Neural crest cell (in vitro differentiated cells): ENCODE measurements at regions not wholly inside any gene's neighbourhood (a gene's known extent, or its start where the extent isn't known, plus 50 kb on each side); places are given as distances from the start of the nearest gene placed in this dataset.

ENCODE experiments used
- DNase-seq: peaks from one replicate; pipeline ENCODE4 v3.0.0; 2021; ENCODE audit warnings: low read depth, mixed read lengths, low spot score
- H3K27ac Mint-ChIP-seq: one replicate; pipeline ENCODE4 v1.8.0; 2021; ENCODE audit warnings: mild to moderate bottlenecking, mixed read lengths; ENCODE audit not compliant: unreplicated experiment
- H3K27me3 Mint-ChIP-seq: 2 replicates; pipeline ENCODE4 v1.8.0; 2021; ENCODE audit warnings: low read depth, mild to moderate bottlenecking, mixed read lengths
- H3K36me3 Mint-ChIP-seq: 2 replicates; pipeline ENCODE4 v1.8.0; 2021; ENCODE audit warnings: low read depth, mild to moderate bottlenecking, mixed read lengths
- H3K4me1 Mint-ChIP-seq: 2 replicates; pipeline ENCODE4 v1.8.0; 2021; ENCODE audit warnings: mixed read lengths
- H3K4me3 Mint-ChIP-seq: one replicate; pipeline ENCODE4 v1.8.0; 2021; ENCODE audit warnings: mild to moderate bottlenecking, mixed read lengths
- H3K9me3 Mint-ChIP-seq: 2 replicates; pipeline ENCODE4 v1.8.0; 2021; ENCODE audit warnings: mixed read lengths
- CTCF ChIP-seq: fragments of 200-600 bp; sonication (generic); conservative IDR thresholded peaks from 2 replicates; pipeline ENCODE4 v1.5.0; 2021; ENCODE audit warnings: antibody characterized with exemption, mild to moderate bottlenecking

- H3K27me3 Mint-ChIP-seq = no peaks in the 10 kb centered on the region
- H3K4me1 Mint-ChIP-seq = no peaks in the 10 kb centered on the region
- no peak for TF ChIP-seq CTCF
- no peak for DNase-seq
- H3K4me3 Mint-ChIP-seq = no peak overlapping the region
- no peak overlapping the region for H3K27ac Mint-ChIP-seq
- peaks cover 3% of the 10 kb centered on the region for H3K36me3 Mint-ChIP-seq
- H3K9me3 Mint-ChIP-seq = peaks cover 6% of the 10 kb centered on the region
Measured at GRCh38 chr11:24357620-24358410, 139.0 kb upstream of the LUZP2 start.

DNA sequence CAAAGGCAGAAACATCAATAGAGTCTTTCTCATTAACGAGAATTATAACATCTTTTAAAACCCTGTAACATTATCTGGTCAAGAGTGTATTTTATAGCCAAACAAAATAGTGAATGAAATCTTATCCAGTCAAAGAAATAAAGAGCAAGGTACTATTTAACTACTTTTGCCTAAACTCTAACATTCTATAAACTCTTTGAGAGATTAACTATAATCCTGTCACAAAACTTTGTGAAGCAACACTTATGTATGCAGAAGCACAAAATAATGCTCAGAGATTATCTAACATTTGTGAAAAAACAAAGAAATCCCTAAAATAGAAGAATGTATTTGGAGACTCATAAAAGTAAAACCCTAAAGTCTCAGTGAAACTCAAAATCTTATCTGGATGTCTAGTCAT is 124.4 kb upstream of the LUZP2 start:
- H3K27me3 Mint-ChIP-seq = no peaks in the 10 kb centered on the region
- peaks cover 19% of the 10 kb centered on the region for H3K4me1 Mint-ChIP-seq
- H3K27ac Mint-ChIP-seq = no peak overlapping the region

GRCh38 chr11:24373516-24373915 is 123.3 kb upstream of the LUZP2 start:
- Mint-ChIP-seq H3K36me3 (no peaks in the 10 kb centered on the region), H3K27ac (no peak overlapping the region), H3K4me1 (peaks cover 19% of the 10 kb centered on the region), H3K27me3 (no peaks in the 10 kb centered on the region), H3K9me3 (no peaks in the 10 kb centered on the region), H3K4me3 (no peak overlapping the region)
- DNase-seq = no peak
- no peak for TF ChIP-seq CTCF

More for the DNA sequence above, 124.4 kb upstream of the LUZP2 start:
- H3K36me3 Mint-ChIP-seq = no peaks in the 10 kb centered on the region
- TF ChIP-seq CTCF = no peak
- H3K4me3 Mint-ChIP-seq = no peak overlapping the region
- H3K9me3 Mint-ChIP-seq = no peaks in the 10 kb centered on the region
- no peak for DNase-seq

GRCh38 chr11:24375351-24375750 is 121.5 kb upstream of the LUZP2 start:
- Mint-ChIP-seq H3K36me3 (no peaks in the 10 kb centered on the region), H3K27ac (no peak overlapping the region), H3K27me3 (no peaks in the 10 kb centered on the region), H3K4me3 (no peak overlapping the region), H3K9me3 (no peaks in the 10 kb centered on the region), H3K4me1 (peaks cover 19% of the 10 kb centered on the region)
- TF ChIP-seq CTCF = no peak
- no peak for DNase-seq

GRCh38 chr11:24375931-24376330 is 120.9 kb upstream of the LUZP2 start:
- Mint-ChIP-seq H3K4me3 (no peak overlapping the region), H3K27ac (no peak overlapping the region), H3K9me3 (no peaks in the 10 kb centered on the region)

More at GRCh38 chr11:24375931-24376330, 120.9 kb upstream of the LUZP2 start:
- peaks cover 19% of the 10 kb centered on the region for H3K4me1 Mint-ChIP-seq
- H3K36me3 Mint-ChIP-seq = no peaks in the 10 kb centered on the region
- no peak for DNase-seq
- TF ChIP-seq CTCF = no peak
- H3K27me3 Mint-ChIP-seq = no peaks in the 10 kb centered on the region
